H1 (cell line): ENCODE measurements at regions not wholly inside any gene's neighbourhood (a gene's known extent, or its start where the extent isn't known, plus 50 kb on each side); places are given as distances from the start of the nearest gene placed in this dataset.

Source experiments
- CTCF ChIA-PET: fragments of 300-600 bp; sonication (Branson Sonifier 250); formaldehyde crosslinking; loops from one replicate; lab custom pipeline; 2021; ENCODE audit not compliant: partially characterized antibody; lab: Charles Lee
- POLR2A ChIA-PET: fragments of 300-600 bp; sonication (Branson Sonifier 250); formaldehyde crosslinking; loops from one replicate; lab custom pipeline; 2021; ENCODE audit warnings: inconsistent platforms; ENCODE audit not compliant: partially characterized antibody; lab: Charles Lee
- DNase-seq, 2 experiments: peaks; one replicate each; pipeline versions ENCODE4 v3.0.0 to v3.0.0-alpha.2; 2010 to 2022; ENCODE audit warnings: low spot score in 2 of 2, low read depth in 1 of 2, mixed read lengths in 1 of 2
- FAIRE-seq: peaks from 2 replicates; lab custom pipeline; 2011; peaks lifted over from hg19 to GRCh38; lab: Jason Lieb, UNC
- H2AFZ ChIP-seq: 2 replicates; pipeline ENCODE4 v1.8.1; 2012; ENCODE audit warnings: low read length, inconsistent platforms
- H2AK5ac ChIP-seq: 2 replicates; pipeline ENCODE4 v1.6.1; 2013; ENCODE audit warnings: low read depth, low read length
- H2BK120ac ChIP-seq: replicated peaks from 2 replicates; pipeline ENCODE3; 2013; ENCODE audit warnings: low read depth, low read length, inconsistent platforms
- H2BK12ac ChIP-seq: 2 replicates; pipeline ENCODE4 v1.6.1; 2013; ENCODE audit warnings: low read depth, low read length
- H2BK15ac ChIP-seq: 2 replicates; pipeline ENCODE4 v1.6.1; 2013; ENCODE audit warnings: low read length
- H2BK20ac ChIP-seq: 2 replicates; pipeline ENCODE4 v1.6.1; 2013; ENCODE audit warnings: low read length
- H2BK5ac ChIP-seq: 2 replicates; pipeline ENCODE4 v1.6.1; 2013; ENCODE audit warnings: low read depth, low read length
- H3K14ac ChIP-seq: 2 replicates; pipeline ENCODE4 v1.6.1; 2013; ENCODE audit warnings: inconsistent platforms; ENCODE audit not compliant: insufficient read length
- H3K18ac ChIP-seq: 2 replicates; pipeline ENCODE4 v1.6.1; 2013; ENCODE audit warnings: low read length; ENCODE audit errors: extremely low read depth
- H3K23ac ChIP-seq: 2 replicates; pipeline ENCODE4 v1.6.1; 2013; ENCODE audit warnings: inconsistent platforms; ENCODE audit not compliant: insufficient read length
- H3K23me2 ChIP-seq: 2 replicates; pipeline ENCODE4 v1.6.1; 2013; ENCODE audit warnings: low read depth, low read length
- H3K27ac ChIP-seq: 2 replicates; pipeline ENCODE4 v1.6.1; 2011; ENCODE audit warnings: low read depth, low read length, inconsistent platforms
- H3K27me3 ChIP-seq, 4 experiments: replicated peaks in 1 of 4; 1 replicate in 1 of 4; 2 replicates in 3 of 4; pipeline versions ENCODE4 v1.6.1 to v1.8.1; 2011 to 2013; ENCODE audit warnings: low read length in 3 of 4, mild to moderate bottlenecking in 3 of 4, inconsistent platforms in 2 of 4, mixed read lengths in 2 of 4, moderate library complexity in 1 of 4; ENCODE audit not compliant: control insufficient read depth in 3 of 4, insufficient read depth in 3 of 4; ENCODE audit errors: extremely low read depth in 1 of 4
- H3K36me3 ChIP-seq, 4 experiments: 2 replicates each; pipeline versions ENCODE4 v1.6.1 to v1.8.1; 2011 to 2013; ENCODE audit warnings: mild to moderate bottlenecking in 4 of 4, low read length in 3 of 4, moderate library complexity in 2 of 4, control low read depth in 1 of 4, inconsistent platforms in 1 of 4; ENCODE audit not compliant: insufficient read depth in 4 of 4, control insufficient read depth in 2 of 4
- H3K4ac ChIP-seq: replicated peaks from 2 replicates; pipeline ENCODE3; 2013; ENCODE audit warnings: low read length, low read depth, mixed read lengths, inconsistent platforms; ENCODE audit not compliant: insufficient read length
- H3K4me1 ChIP-seq, 4 experiments: replicated peaks in 1 of 4; 1 replicate in 1 of 4; 2 replicates in 3 of 4; pipeline versions ENCODE4 v1.6.1 to v1.8.1; 2011 to 2013; ENCODE audit warnings: low read length in 3 of 4, inconsistent platforms in 2 of 4, mixed read lengths in 1 of 4; ENCODE audit not compliant: insufficient read depth in 4 of 4, control insufficient read depth in 3 of 4
- H3K4me2 ChIP-seq, 2 experiments: 2 replicates each; pipeline versions ENCODE4 v1.6.1 to v1.8.1; 2011 to 2013; ENCODE audit warnings: low read depth in 2 of 2, low read length in 2 of 2, control low read depth in 1 of 2, inconsistent platforms in 1 of 2, mild to moderate bottlenecking in 1 of 2; ENCODE audit not compliant: insufficient read depth in 1 of 2
- H3K4me3 ChIP-seq, 4 experiments: fragments of 200-600, 300-600 bp in 1 of 4; sonication (generic), shearing (Covaris generic), sonication (Bioruptor Twin) in 1 of 4; 2 replicates each; pipeline versions ENCODE4 v1.5.1 to v1.8.1; 2011 to 2016; ENCODE audit warnings: low read length in 4 of 4, low read depth in 3 of 4, control low read depth in 2 of 4, inconsistent platforms in 2 of 4, mild to moderate bottlenecking in 2 of 4, mixed read lengths in 1 of 4, moderate library complexity in 1 of 4; ENCODE audit not compliant: insufficient read depth in 2 of 4; ENCODE audit errors: extremely low read depth in 1 of 4
- H3K56ac ChIP-seq: replicated peaks from 2 replicates; pipeline ENCODE3; 2013; ENCODE audit warnings: low read depth, mild to moderate bottlenecking, mixed read lengths, low read length, inconsistent platforms; ENCODE audit not compliant: insufficient read length
- H3K79me1 ChIP-seq: 2 replicates; pipeline ENCODE4 v1.6.1; 2013; ENCODE audit warnings: low read depth, low read length, control low read depth
- H3K79me2 ChIP-seq, 2 experiments: 2 replicates each; pipeline versions ENCODE4 v1.6.1 to v1.8.1; 2012 to 2013; ENCODE audit warnings: low read length in 2 of 2, mild to moderate bottlenecking in 2 of 2, inconsistent platforms in 1 of 2; ENCODE audit not compliant: insufficient read depth in 2 of 2, control insufficient read depth in 1 of 2
- H3K9ac ChIP-seq, 4 experiments: replicated peaks in 1 of 4; 1 replicate in 1 of 4; 2 replicates in 3 of 4; pipeline versions ENCODE4 v1.6.1 to v1.8.1; 2011 to 2013; ENCODE audit warnings: low read depth in 3 of 4, low read length in 3 of 4, control low read depth in 2 of 4, mild to moderate bottlenecking in 2 of 4, moderate library complexity in 2 of 4, inconsistent platforms in 1 of 4; ENCODE audit errors: extremely low read depth in 1 of 4
- H3K9me3 ChIP-seq, 2 experiments: 2 replicates each; pipeline versions ENCODE4 v1.6.1 to v1.8.1; 2012 to 2013; ENCODE audit warnings: mild to moderate bottlenecking in 2 of 2, moderate library complexity in 2 of 2, control low read depth in 1 of 2, inconsistent platforms in 1 of 2, low read depth in 1 of 2, low read length in 1 of 2, mixed read lengths in 1 of 2; ENCODE audit not compliant: insufficient read depth in 2 of 2
- H4K20me1 ChIP-seq, 2 experiments: replicated peaks in 1 of 2; 2 replicates each; pipeline versions ENCODE3 to v1.8.1; 2011 to 2013; ENCODE audit warnings: inconsistent platforms in 2 of 2, low read length in 2 of 2, mild to moderate bottlenecking in 1 of 2; ENCODE audit not compliant: insufficient read depth in 2 of 2, control insufficient read depth in 1 of 2
- H4K5ac ChIP-seq: 2 replicates; pipeline ENCODE4 v1.6.1; 2013; ENCODE audit warnings: low read length, low read depth, mixed read lengths, inconsistent platforms; ENCODE audit not compliant: insufficient read length
- H4K8ac ChIP-seq: 2 replicates; pipeline ENCODE4 v1.8.0; 2013; ENCODE audit warnings: mild to moderate bottlenecking, moderate library complexity, low read length, inconsistent platforms; ENCODE audit not compliant: insufficient read depth; ENCODE audit errors: extremely low read depth
- H4K91ac ChIP-seq: replicated peaks from 2 replicates; pipeline ENCODE3; 2013; ENCODE audit warnings: low read length, mixed read lengths, inconsistent platforms; ENCODE audit not compliant: insufficient read length
- ASH2L ChIP-seq: fragments of 200-600, 300-600 bp; sonication (generic); IDR thresholded peaks from one replicate; pipeline ENCODE4 v1.7.1; 2017; ENCODE audit warnings: low read length
- ATF3 ChIP-seq: IDR thresholded peaks from 2 replicates; pipeline ENCODE4 v1.6.1; 2011; ENCODE audit warnings: low read depth, mild to moderate bottlenecking, low read length; ENCODE audit not compliant: insufficient read depth
- CBX5 ChIP-seq: fragments of 300-800, 300-1000 bp; sonication (generic); IDR thresholded peaks from 2 replicates; pipeline ENCODE4 v1.7.1; 2016; ENCODE audit warnings: antibody characterized with exemption, low read length, low read depth
- CREB1 ChIP-seq: IDR thresholded peaks from 2 replicates; pipeline ENCODE4 v1.6.1; 2012; ENCODE audit warnings: inconsistent platforms
- EGR1 ChIP-seq: IDR thresholded peaks from 2 replicates; pipeline ENCODE4 v1.6.1; 2011; ENCODE audit warnings: low read depth, low read length, borderline replicate concordance
- RBBP5 ChIP-seq: IDR thresholded peaks from 2 replicates; pipeline ENCODE4 v1.7.1; 2012; ENCODE audit warnings: low read depth, mild to moderate bottlenecking, inconsistent platforms, low read length, moderate library complexity, borderline replicate concordance
- RNF2 ChIP-seq: fragments of 200-900, 300-1000 bp; sonication (generic); IDR thresholded peaks from 2 replicates; pipeline ENCODE4 v1.7.1; 2016; ENCODE audit warnings: borderline replicate concordance, low read depth, mild to moderate bottlenecking, antibody characterized with exemption, low read length; ENCODE audit not compliant: poor library complexity, severe bottlenecking; ENCODE audit errors: missing control alignments
- SP1 ChIP-seq: IDR thresholded peaks from 2 replicates; pipeline ENCODE4 v1.6.1; 2011; ENCODE audit warnings: low read depth, low read length
- SP2 ChIP-seq: IDR thresholded peaks from 2 replicates; pipeline ENCODE4 v1.6.1; 2012; ENCODE audit warnings: mild to moderate bottlenecking, low read length, inconsistent platforms
- SP4 ChIP-seq: IDR thresholded peaks from 2 replicates; pipeline ENCODE4 v1.6.1; 2012; ENCODE audit warnings: low read length, inconsistent platforms
- TAF7 ChIP-seq: optimal IDR thresholded peaks from 2 replicates; pipeline ENCODE3; 2011; ENCODE audit warnings: low read depth, mild to moderate bottlenecking, inconsistent platforms, low read length, moderate library complexity, borderline replicate concordance
- WGBS, 2 experiments: shearing (Covaris generic) in 1 of 2; methylation state at CpG; one replicate each; pipeline versions ENCODE4 v1.1.6 to v1.1.7; 2013 to 2015; ENCODE audit warnings: low lambda C conversion rate in 2 of 2, mixed read lengths in 2 of 2, inconsistent platforms in 1 of 2, low coverage in 1 of 2, missing lambda C conversion rate in 1 of 2; ENCODE audit not compliant: insufficient replicate concordance in 2 of 2, insufficient coverage in 1 of 2, insufficient read length in 1 of 2; ENCODE audit errors: extremely low coverage in 1 of 2, missing lambda C conversion rate in 1 of 2; 5-methylcytosine and 5-hydroxymethylcytosine counted together

DNA sequence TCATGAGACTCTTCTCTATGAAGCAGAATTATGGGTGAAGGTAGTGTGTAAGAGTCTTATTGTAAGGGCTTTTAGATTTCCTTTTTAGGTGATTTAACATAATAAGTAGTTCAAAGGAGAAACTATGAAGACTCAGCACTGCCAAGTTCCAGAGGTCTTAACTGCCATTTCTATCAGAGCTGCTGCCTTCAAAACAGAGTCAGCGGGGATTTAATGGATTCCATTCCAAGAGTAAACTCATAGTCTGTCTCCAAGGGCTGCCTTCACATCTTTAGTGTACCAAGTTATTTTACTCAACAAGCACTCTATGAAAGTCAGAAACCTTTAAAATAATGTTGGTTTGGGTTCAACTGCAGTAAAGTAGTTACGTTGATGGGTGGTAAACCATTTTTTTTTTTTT is 289.6 kb upstream of the HTR2A start:
- Histone ChIP-seq H3K36me3 (no peaks in the 10 kb centered on the region), H3K56ac (no peak overlapping the region), H2BK5ac (no peak overlapping the region), H4K20me1 (no peaks in the 10 kb centered on the region), H3K9ac (no peak overlapping the region), H2BK20ac (no peak overlapping the region), H3K27me3 (no peaks in the 10 kb centered on the region), H2BK15ac (no peak overlapping the region), H3K4ac (no peak overlapping the region), H4K8ac (no peak overlapping the region), H4K91ac (no peak overlapping the region), H2AK5ac (no peak overlapping the region), H3K9me3 (no peaks in the 10 kb centered on the region), H4K5ac (no peak overlapping the region), H3K4me2 (no peak overlapping the region), H2BK120ac (no peak overlapping the region), H3K23ac (no peak overlapping the region), H3K18ac (no peak overlapping the region), H2BK12ac (no peak overlapping the region), H3K23me2 (no peaks in the 10 kb centered on the region), H2AFZ (no peak overlapping the region), H3K79me2 (no peaks in the 10 kb centered on the region), H3K79me1 (no peaks in the 10 kb centered on the region), H3K27ac (no peak overlapping the region), H3K14ac (no peak overlapping the region), H3K4me3 (no peak overlapping the region), H3K4me1 (no peaks in the 10 kb centered on the region)
- 98% methylated on average over 2 of the region's 2 CpGs; no CpG with 5 or more reads in 1 of the 2 experiments for WGBS, 2 experiments
- no peak for FAIRE-seq
- TF ChIP-seq CBX5 = no peak
- TF ChIP-seq RNF2 = no peak
- no peak for TF ChIP-seq EGR1
- TF ChIP-seq TAF7 = no peak
- no peak for TF ChIP-seq RBBP5
- TF ChIP-seq ATF3 = no peak
- TF ChIP-seq SP1 = no peak
- TF ChIP-seq SP2 = no peak
- TF ChIP-seq CREB1 = no peak
- no peak for TF ChIP-seq SP4
- TF ChIP-seq ASH2L = no peak
- ChIA-PET POLR2A (no interaction called here), CTCF (interaction anchor here (1.3 to 1.4 kb wide), 2 partner anchors 11 to 355 kb away, joined by 3 read pairs; no protein-coding TSS in a partner anchor)
- no peak for DNase-seq
